Coronary artery (tissue), 2 donors: ENCODE measurements at regions not wholly inside any gene's neighbourhood (a gene's known extent, or its start where the extent isn't known, plus 50 kb on each side); places are given as distances from the start of the nearest gene placed in this dataset.

Experiments
- DNase-seq: peaks from one replicate; pipeline ENCODE4 v3.0.0-alpha.2; 2017; ENCODE audit warnings: low spot score
- H3K27ac ChIP-seq, 2 donors: fragments of 200-600 bp; sonication (generic); one replicate each; pipeline ENCODE4 v1.5.1; 2016 to 2019
- H3K4me3 ChIP-seq: fragments of 200-600 bp; sonication (generic); 2 replicates; pipeline ENCODE4 v1.5.1; 2016; ENCODE audit warnings: mild to moderate bottlenecking, moderate library complexity
- TF ChIP-seq, protein P1 (sequence below): fragments of 200-600 bp; sonication (generic); IDR thresholded peaks from one replicate; pipeline ENCODE4 v1.5.1; 2019; ENCODE audit warnings: antibody characterized with exemption

DNA sequence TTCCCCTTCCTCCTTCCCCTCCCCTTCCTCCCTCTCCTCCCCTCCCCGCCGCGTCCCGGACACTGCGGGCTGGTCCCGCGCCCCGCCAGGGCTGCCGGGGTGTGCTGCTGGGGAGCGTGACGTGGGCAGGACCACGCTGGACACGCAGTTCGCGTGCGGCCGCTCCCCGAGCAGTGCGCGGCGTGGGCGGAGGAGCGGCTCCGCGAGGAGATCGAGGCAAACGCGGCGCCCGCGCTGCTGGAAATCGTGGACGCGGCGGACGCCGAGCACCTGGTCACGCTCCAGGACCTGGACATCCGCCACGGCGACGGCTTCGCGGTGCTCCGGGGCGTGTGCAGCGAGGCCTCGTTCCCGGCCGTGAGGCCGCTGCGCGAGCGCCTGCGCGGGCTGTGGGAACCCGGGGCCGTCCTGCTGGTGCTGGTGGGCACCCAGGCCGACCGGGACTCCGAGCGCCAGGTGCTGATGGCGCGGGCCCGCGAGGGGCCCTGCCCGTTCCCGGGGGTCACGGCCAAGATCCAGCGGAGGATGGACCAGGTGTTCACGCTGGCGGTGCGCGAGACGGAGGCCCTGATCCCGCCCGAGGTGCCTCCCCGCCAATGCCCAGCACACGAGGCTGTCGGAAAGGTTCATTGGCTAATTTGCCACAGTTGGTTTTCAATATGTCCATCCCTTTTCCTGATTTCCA lies 84.3 kb downstream of the TNFAIP2 start:
- peak overlapping the region; percentile 46 to 85 for H3K27ac ChIP-seq
- TF ChIP-seq, protein P1, sequence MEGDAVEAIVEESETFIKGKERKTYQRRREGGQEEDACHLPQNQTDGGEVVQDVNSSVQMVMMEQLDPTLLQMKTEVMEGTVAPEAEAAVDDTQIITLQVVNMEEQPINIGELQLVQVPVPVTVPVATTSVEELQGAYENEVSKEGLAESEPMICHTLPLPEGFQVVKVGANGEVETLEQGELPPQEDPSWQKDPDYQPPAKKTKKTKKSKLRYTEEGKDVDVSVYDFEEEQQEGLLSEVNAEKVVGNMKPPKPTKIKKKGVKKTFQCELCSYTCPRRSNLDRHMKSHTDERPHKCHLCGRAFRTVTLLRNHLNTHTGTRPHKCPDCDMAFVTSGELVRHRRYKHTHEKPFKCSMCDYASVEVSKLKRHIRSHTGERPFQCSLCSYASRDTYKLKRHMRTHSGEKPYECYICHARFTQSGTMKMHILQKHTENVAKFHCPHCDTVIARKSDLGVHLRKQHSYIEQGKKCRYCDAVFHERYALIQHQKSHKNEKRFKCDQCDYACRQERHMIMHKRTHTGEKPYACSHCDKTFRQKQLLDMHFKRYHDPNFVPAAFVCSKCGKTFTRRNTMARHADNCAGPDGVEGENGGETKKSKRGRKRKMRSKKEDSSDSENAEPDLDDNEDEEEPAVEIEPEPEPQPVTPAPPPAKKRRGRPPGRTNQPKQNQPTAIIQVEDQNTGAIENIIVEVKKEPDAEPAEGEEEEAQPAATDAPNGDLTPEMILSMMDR = no peak
- no peak for DNase-seq
- peak overlapping the region; percentile 80 for H3K4me3 ChIP-seq

DNA sequence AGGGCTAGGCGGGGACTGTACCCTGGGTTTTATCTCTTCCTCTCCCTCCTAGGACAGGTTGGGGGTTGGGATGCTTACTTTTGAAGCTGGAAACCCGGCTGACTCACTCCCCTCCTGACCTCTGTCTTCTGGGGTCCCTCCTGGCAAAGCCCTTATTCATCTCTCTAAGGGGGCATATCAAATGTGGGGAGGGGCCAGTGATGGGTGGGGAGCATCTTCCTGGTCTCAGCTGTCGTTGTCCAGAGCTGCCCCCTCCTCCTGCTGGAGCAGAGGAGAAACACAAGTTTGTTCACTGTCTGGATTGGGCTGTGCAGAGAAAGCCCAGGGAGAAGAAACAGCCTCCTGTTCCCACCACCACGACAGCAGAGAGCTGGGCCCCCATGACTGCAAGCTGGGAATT lies 85.8 kb downstream of the TNFAIP2 start:
- no peak for DNase-seq
- Histone ChIP-seq H3K27ac (no peak overlapping the region), H3K4me3 (no peak overlapping the region)
- TF ChIP-seq, protein P1 = no peak

DNA sequence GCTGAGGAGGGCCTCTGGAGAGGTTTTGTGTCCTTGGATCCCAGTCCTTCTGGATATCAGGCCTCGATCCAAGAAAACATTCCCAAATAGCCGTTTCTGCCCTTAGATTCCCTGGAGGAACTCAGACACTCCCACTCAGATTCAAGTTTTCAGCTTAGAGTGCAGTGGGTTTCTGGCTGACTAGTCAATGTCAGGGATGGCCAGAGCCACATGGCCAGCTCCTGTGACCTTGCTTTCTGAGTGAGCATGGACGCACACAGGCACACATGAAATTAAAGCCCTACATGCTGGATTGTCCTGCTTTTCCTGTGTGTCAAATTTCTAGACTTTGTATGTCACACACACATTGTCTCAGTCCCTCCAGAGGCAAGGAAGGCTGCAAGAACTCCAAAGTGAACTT lies 86.2 kb downstream of the TNFAIP2 start:
- DNase-seq = no peak
- TF ChIP-seq, protein P1 = no peak
- no peak overlapping the region for H3K4me3 ChIP-seq
- no peak overlapping the region for H3K27ac ChIP-seq

DNA sequence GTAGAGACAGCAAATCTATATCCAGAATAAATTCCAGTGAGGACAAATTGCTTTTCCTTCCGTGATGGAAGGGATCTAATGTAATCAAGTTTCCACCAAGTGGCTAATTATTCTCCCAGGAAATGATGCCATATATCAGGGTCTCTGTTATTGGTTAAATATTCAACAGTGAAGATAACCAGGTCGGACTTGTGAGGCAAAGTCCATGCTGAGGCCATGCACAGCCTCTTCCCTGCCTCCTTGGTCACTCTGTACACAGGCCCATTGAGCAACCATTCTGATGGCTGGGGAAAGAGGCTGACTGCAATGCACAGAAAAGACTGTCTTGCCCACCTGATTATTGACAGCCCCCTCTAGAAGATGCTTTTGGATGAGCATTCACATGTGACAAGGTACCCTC lies 90.1 kb downstream of the TNFAIP2 start:
- DNase-seq = no peak
- H3K4me3 ChIP-seq = no peak overlapping the region
- TF ChIP-seq, protein P1 = no peak
- H3K27ac ChIP-seq = no peak overlapping the region

DNA sequence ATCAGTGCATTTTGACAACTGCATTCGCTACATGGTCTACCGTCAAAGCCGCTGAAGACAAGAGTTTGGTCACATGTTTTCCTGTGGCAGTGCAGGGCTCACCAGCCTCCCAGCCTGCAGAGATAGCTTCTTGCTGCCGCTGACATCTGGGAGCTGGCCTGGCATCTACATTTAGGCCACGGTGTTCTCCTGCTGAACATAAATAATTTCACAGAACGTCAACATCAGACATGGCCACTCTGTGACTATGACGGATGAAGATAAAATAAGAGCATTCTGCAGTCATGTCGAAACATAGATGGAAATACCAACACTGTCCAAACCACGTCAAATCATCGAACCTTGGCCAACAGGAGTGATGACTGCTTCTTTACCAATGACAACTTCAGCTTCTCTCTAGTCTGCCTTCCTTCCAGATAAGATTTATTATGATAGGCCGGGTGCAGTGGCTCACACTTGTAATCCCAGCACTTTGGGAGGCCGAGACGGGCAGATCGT lies 91.2 kb downstream of the TNFAIP2 start:
- H3K4me3 ChIP-seq = no peak overlapping the region
- no peak for DNase-seq
- no peak overlapping the region for H3K27ac ChIP-seq
- TF ChIP-seq, protein P1 = no peak

DNA sequence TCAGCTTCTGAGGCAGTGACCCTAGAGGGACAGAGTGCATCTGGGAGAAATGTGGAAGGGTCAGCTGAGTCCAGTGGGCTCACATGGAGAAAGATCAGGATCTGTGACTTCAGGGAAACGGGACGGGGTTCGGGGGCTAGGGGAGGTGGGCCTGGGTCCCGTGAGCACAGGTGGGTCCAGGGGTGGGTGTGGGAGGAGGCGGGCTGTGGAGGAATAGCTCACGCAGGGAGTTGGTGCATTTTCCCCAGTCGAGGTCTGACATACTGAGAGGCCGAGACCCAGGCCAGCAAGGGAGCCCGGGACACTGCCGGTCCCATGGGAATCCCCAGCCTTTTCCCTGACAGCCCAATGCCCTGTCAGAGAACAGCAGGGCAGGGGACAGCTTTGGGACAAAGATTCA lies 93.1 kb downstream of the TNFAIP2 start:
- TF ChIP-seq, protein P1 = no peak
- no peak for DNase-seq
- H3K27ac ChIP-seq = no peak overlapping the region
- H3K4me3 ChIP-seq = no peak overlapping the region

DNA sequence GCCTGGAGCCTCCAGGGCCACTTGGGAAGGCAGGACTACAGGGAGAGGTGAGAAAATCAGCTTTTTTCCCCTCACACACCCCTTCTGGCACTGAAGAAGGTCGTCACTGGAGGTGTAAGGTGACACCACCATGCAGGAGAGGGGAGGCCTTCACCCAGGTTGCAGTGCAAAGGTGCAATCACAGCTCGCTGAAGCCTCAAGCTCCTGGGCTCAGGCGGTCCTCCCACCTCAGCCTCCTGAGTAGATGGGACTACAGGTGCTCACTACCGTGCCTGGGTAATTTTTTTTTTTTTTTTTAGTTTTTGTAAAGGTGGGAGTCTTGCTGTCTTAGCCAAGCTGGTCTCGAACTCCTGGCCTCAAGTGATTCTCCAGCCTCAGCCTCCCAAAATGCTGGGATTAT lies 93.6 kb downstream of the TNFAIP2 start:
- DNase-seq = no peak
- H3K4me3 ChIP-seq = no peak overlapping the region
- TF ChIP-seq, protein P1 = no peak
- no peak overlapping the region for H3K27ac ChIP-seq
